Mesenchymal stem cell (in vitro differentiated cells and primary cell): ENCODE measurements at regions not wholly inside any gene's neighbourhood (a gene's known extent, or its start where the extent isn't known, plus 50 kb on each side); places are given as distances from the start of the nearest gene placed in this dataset.

ENCODE experiments used
- DNase-seq: peaks from one replicate; pipeline ENCODE4 v3.0.0-alpha.2; 2013
- H2AFZ ChIP-seq: one replicate; pipeline ENCODE4 v1.6.1; 2013; ENCODE audit warnings: low read depth, mild to moderate bottlenecking, control low read depth, inconsistent platforms, low read length, moderate library complexity
- H2AK5ac ChIP-seq: 2 replicates; pipeline ENCODE4 v1.6.1; 2013; ENCODE audit warnings: low read length, moderate library complexity, mild to moderate bottlenecking, inconsistent platforms; ENCODE audit not compliant: severe bottlenecking
- H2BK120ac ChIP-seq: one replicate; pipeline ENCODE4 v1.6.1; 2013; ENCODE audit warnings: low read depth, mild to moderate bottlenecking, inconsistent platforms, low read length, moderate library complexity
- H2BK12ac ChIP-seq, 2 experiments: one replicate each; pipeline ENCODE4 v1.6.1; 2013; ENCODE audit warnings: inconsistent platforms in 2 of 2, low read length in 2 of 2, mild to moderate bottlenecking in 2 of 2, moderate library complexity in 2 of 2, control low read depth in 1 of 2
- H2BK15ac ChIP-seq: one replicate; pipeline ENCODE4 v1.6.1; 2013; ENCODE audit warnings: mild to moderate bottlenecking, low read depth, inconsistent platforms; ENCODE audit not compliant: poor library complexity, severe bottlenecking
- H2BK5ac ChIP-seq: 2 replicates; pipeline ENCODE4 v1.6.1; 2013; ENCODE audit warnings: low read depth, mild to moderate bottlenecking, low read length, control low read depth, inconsistent platforms; ENCODE audit not compliant: poor library complexity, severe bottlenecking
- H3K14ac ChIP-seq, 2 experiments: one replicate each; pipeline ENCODE4 v1.6.1; 2013; ENCODE audit warnings: inconsistent platforms in 2 of 2, low read length in 2 of 2, control low read depth in 1 of 2, mild to moderate bottlenecking in 1 of 2, moderate library complexity in 1 of 2
- H3K18ac ChIP-seq, 2 experiments: one replicate each; pipeline ENCODE4 v1.6.1; 2013; ENCODE audit warnings: inconsistent platforms in 2 of 2, low read length in 2 of 2, control low read depth in 1 of 2, low read depth in 1 of 2, mild to moderate bottlenecking in 1 of 2
- H3K23ac ChIP-seq, 2 experiments: one replicate each; pipeline ENCODE4 v1.6.1; 2013; ENCODE audit warnings: inconsistent platforms in 2 of 2, low read length in 2 of 2, mild to moderate bottlenecking in 2 of 2, moderate library complexity in 2 of 2, control low read depth in 1 of 2
- H3K27ac ChIP-seq: 2 replicates; pipeline ENCODE4 v1.5.1; 2013; ENCODE audit warnings: mild to moderate bottlenecking, moderate library complexity, low read length, control low read depth, inconsistent platforms; ENCODE audit not compliant: poor library complexity, severe bottlenecking
- H3K27me3 ChIP-seq, 2 experiments: 2 replicates each; pipeline versions ENCODE4 v1.6.1 to v1.7.0; 2013; ENCODE audit warnings: low read length in 2 of 2, mild to moderate bottlenecking in 2 of 2, moderate library complexity in 2 of 2, control low read depth in 1 of 2, inconsistent platforms in 1 of 2; ENCODE audit not compliant: control insufficient read depth in 1 of 2, insufficient read depth in 1 of 2
- H3K36me3 ChIP-seq, 2 experiments: 2 replicates each; pipeline versions ENCODE4 v1.6.1 to v1.7.0; 2013; ENCODE audit warnings: low read length in 2 of 2, control low read depth in 1 of 2, inconsistent platforms in 1 of 2, low read depth in 1 of 2, mild to moderate bottlenecking in 1 of 2; ENCODE audit not compliant: insufficient read depth in 2 of 2, control insufficient read depth in 1 of 2
- H3K4ac ChIP-seq, 2 experiments: one replicate each; pipeline ENCODE4 v1.6.1; 2013; ENCODE audit warnings: inconsistent platforms in 2 of 2, low read length in 2 of 2, mild to moderate bottlenecking in 2 of 2, moderate library complexity in 2 of 2, control low read depth in 1 of 2, low read depth in 1 of 2
- H3K4me1 ChIP-seq: 2 replicates; pipeline ENCODE4 v1.6.1; 2013; ENCODE audit warnings: low read depth, low read length, control low read depth; ENCODE audit not compliant: control insufficient read depth, insufficient read depth
- H3K4me2 ChIP-seq: 2 replicates; pipeline ENCODE4 v1.6.1; 2013; ENCODE audit warnings: low read length, mild to moderate bottlenecking, inconsistent platforms; ENCODE audit not compliant: poor library complexity, severe bottlenecking
- H3K4me3 ChIP-seq, 2 experiments: 2 replicates each; pipeline versions ENCODE4 v1.5.1 to v1.7.0; 2013; ENCODE audit warnings: low read length in 2 of 2, mild to moderate bottlenecking in 2 of 2, control low read depth in 1 of 2, low read depth in 1 of 2; ENCODE audit not compliant: insufficient read depth in 1 of 2
- H3K79me1 ChIP-seq: replicated peaks from 2 replicates; pipeline ENCODE4 v1.6.1; 2013; ENCODE audit warnings: mild to moderate bottlenecking, control low read depth, low read length, inconsistent platforms; ENCODE audit not compliant: poor library complexity, severe bottlenecking
- H3K9ac ChIP-seq: 2 replicates; pipeline ENCODE4 v1.7.0; 2013; ENCODE audit warnings: mild to moderate bottlenecking, low read length, moderate library complexity
- H3K9me3 ChIP-seq: 2 replicates; pipeline ENCODE4 v1.7.0; 2013; ENCODE audit warnings: mild to moderate bottlenecking, low read length; ENCODE audit not compliant: control insufficient read depth
- H4K8ac ChIP-seq: one replicate; pipeline ENCODE4 v1.6.1; 2013; ENCODE audit warnings: inconsistent platforms, mild to moderate bottlenecking, low read length, moderate library complexity
- H4K91ac ChIP-seq: one replicate; pipeline ENCODE4 v1.6.1; 2013; ENCODE audit warnings: mild to moderate bottlenecking, low read length, inconsistent platforms
- WGBS: methylation state at CpG from one replicate; pipeline ENCODE4 v1.1.7; 2013; ENCODE audit warnings: mixed read lengths; 5-methylcytosine and 5-hydroxymethylcytosine counted together

GRCh38 chr1:184301227-184301626 is 85.6 kb upstream of the C1orf21 start:
- Histone ChIP-seq H2BK5ac (no peak overlapping the region), H3K27ac (no peak overlapping the region), H3K18ac (no peak overlapping the region), H4K91ac (no peak overlapping the region), H3K36me3 (no peaks in the 10 kb centered on the region), H2BK15ac (no peak overlapping the region), H3K4me2 (no peak overlapping the region), H3K23ac (no peak overlapping the region), H3K4ac (no peak overlapping the region), H4K8ac (no peak overlapping the region), H2AK5ac (no peak overlapping the region), H3K4me1 (peaks cover 11% of the 10 kb centered on the region), H2BK12ac (no peak overlapping the region), H2BK120ac (no peak overlapping the region), H3K9ac (no peak overlapping the region), H3K79me1 (no peaks in the 10 kb centered on the region), H3K14ac (no peak overlapping the region), H3K4me3 (no peak overlapping the region), H2AFZ (no peak overlapping the region), H3K9me3 (peaks cover 18% of the 10 kb centered on the region), H3K27me3 (no peaks in the 10 kb centered on the region)
- DNase-seq, result no peak
- WGBS, result 100% methylated on average over 1 of the region's 1 CpG

DNA sequence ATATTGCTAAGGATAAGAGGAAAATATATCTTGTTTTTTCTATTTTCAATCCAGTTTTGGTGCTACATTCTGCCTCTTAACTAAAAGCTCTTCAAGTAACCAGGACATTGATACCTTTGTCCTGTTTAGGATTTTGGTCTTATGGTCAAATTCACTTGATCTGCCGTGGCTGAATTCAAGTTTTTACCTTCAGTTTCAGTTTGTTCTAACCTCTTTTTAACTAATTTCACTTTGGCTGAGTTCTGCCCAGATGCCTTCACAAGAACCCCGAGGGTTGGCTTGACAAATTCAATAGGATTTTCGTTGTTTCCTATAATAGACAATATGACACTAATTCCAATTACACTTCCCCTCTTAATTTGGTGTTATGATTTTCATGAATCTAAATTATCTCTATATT is 84.5 kb upstream of the C1orf21 start:
- no peak overlapping the region for H3K9ac ChIP-seq
- no peak overlapping the region for H3K18ac ChIP-seq
- H2AFZ ChIP-seq, result no peak overlapping the region
- WGBS, result 94% methylated on average over 2 of the region's 3 CpGs
- no peak overlapping the region for H3K4me2 ChIP-seq
- H2BK15ac ChIP-seq, result no peak overlapping the region
- H3K27me3 ChIP-seq, result no peaks in the 10 kb centered on the region
- H3K79me1 ChIP-seq, result no peaks in the 10 kb centered on the region
- no peak overlapping the region for H3K4ac ChIP-seq
- H3K23ac ChIP-seq, result no peak overlapping the region
- H3K9me3 ChIP-seq, result peaks cover 16% of the 10 kb centered on the region
- no peak overlapping the region for H3K27ac ChIP-seq
- H3K4me3 ChIP-seq, result no peak overlapping the region
- no peak overlapping the region for H4K91ac ChIP-seq
- H3K14ac ChIP-seq, result no peak overlapping the region
- no peak overlapping the region for H2BK12ac ChIP-seq
- H3K36me3 ChIP-seq, result no peaks in the 10 kb centered on the region
- H3K4me1 ChIP-seq, result peaks cover 11% of the 10 kb centered on the region
- no peak overlapping the region for H4K8ac ChIP-seq
- H2BK120ac ChIP-seq, result no peak overlapping the region
- no peak overlapping the region for H2AK5ac ChIP-seq
- H2BK5ac ChIP-seq, result no peak overlapping the region
- DNase-seq, result no peak

DNA sequence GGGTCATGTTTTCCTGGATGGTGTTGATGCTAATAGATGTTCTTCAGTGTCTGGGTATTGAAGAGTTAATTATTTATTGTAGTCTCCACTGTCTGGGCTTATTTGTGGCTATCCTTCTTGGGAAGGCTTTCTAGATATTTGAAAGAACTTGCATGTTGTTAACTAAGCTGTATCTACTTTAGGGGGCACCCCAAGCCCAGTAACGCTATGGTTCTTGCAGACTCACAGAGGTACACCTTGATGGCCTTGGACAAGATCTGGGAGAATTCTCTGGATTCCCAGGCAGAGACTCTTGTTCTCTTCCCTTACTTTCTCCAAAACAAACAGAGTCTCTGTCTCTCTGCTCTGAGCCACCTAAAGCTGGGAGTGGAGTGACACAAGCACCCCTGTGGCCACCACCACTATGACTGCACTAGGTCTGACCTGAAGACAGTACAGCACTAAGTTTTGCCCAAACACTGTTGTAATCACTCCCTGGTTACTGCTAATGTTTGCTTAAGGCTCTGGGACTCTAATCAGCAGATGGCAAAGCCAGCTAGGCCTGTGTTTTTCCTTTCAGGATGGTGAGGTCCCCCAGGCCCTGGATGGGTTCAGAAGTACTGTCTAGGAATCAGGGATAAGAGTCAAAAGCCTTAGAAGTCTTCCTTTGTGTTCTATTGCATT is 76.5 kb upstream of the C1orf21 start:
- Histone ChIP-seq H2BK12ac (peak overlapping the region in 1 of 2 experiments; percentile 78), H3K14ac (no peak overlapping the region), H4K91ac (no peak overlapping the region), H2BK5ac (no peak overlapping the region), H3K4ac (no peak overlapping the region), H3K36me3 (no peaks in the 10 kb centered on the region), H2BK15ac (no peak overlapping the region), H3K9ac (no peak overlapping the region), H3K27ac (no peak overlapping the region), H3K18ac (peak overlapping the region in 1 of 2 experiments; percentile 12), H3K4me1 (no peaks in the 10 kb centered on the region), H3K4me3 (no peak overlapping the region), H2AK5ac (no peak overlapping the region), H2BK120ac (no peak overlapping the region), H3K79me1 (no peaks in the 10 kb centered on the region), H4K8ac (no peak overlapping the region), H3K23ac (no peak overlapping the region), H3K9me3 (no peaks in the 10 kb centered on the region), H2AFZ (no peak overlapping the region), H3K27me3 (no peaks in the 10 kb centered on the region), H3K4me2 (no peak overlapping the region)
- DNase-seq, result no peak
- WGBS, result 100% methylated on average over 1 of the region's 1 CpG

DNA sequence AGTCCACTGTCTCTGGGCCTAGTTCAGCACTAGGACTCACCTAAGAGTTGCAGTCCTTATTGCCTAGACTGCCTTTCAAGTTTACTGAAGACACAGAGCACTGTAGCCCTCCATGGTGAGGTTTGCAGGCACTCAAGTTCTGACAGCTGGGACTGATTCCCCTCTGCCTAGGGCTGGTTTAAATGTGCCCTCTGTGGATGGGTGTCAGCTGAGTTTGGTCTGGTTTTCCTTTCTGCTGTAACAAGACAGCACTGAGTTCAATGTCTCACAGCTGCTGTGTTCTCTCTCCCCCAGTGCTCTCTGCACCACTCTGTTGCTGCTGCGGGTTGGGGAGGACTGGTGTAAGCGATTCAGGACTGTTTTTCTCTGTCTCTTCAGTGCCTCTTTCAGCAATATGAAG is 75.2 kb upstream of the C1orf21 start:
- no peak overlapping the region for H2BK120ac ChIP-seq
- no peak overlapping the region for H3K4me3 ChIP-seq
- no peak overlapping the region for H3K4ac ChIP-seq
- H2AFZ ChIP-seq, result no peak overlapping the region
- H3K4me2 ChIP-seq, result no peak overlapping the region
- 78% methylated on average over 1 of the region's 2 CpGs for WGBS
- H3K36me3 ChIP-seq, result no peaks in the 10 kb centered on the region
- H3K23ac ChIP-seq, result no peak overlapping the region
- no peak overlapping the region for H2BK5ac ChIP-seq
- H2BK15ac ChIP-seq, result no peak overlapping the region
- H2AK5ac ChIP-seq, result no peak overlapping the region
- no peaks in the 10 kb centered on the region for H3K27me3 ChIP-seq
- no peaks in the 10 kb centered on the region for H3K9me3 ChIP-seq
- peak overlapping the region in 1 of 2 experiments; percentile 19 for H2BK12ac ChIP-seq
- no peak overlapping the region for H3K9ac ChIP-seq
- H3K18ac ChIP-seq, result no peak overlapping the region
- no peaks in the 10 kb centered on the region for H3K79me1 ChIP-seq
- no peak overlapping the region for H4K8ac ChIP-seq
- no peak overlapping the region for H3K14ac ChIP-seq
- no peak overlapping the region for H4K91ac ChIP-seq
- no peak overlapping the region for H3K27ac ChIP-seq
- no peaks in the 10 kb centered on the region for H3K4me1 ChIP-seq
- DNase-seq, result no peak
